IPS DF 6.9 (cell line): ENCODE measurements at regions not wholly inside any gene's neighbourhood (a gene's known extent, or its start where the extent isn't known, plus 50 kb on each side); places are given as distances from the start of the nearest gene placed in this dataset.

Source experiments
- DNase-seq: peaks from one replicate; pipeline ENCODE4 v3.0.0-alpha.2; 2013; ENCODE audit warnings: low read depth, low spot score
- H3K27ac ChIP-seq: one replicate; pipeline ENCODE4 v1.5.1; 2013; ENCODE audit warnings: low read length, control low read depth
- H3K27me3 ChIP-seq: 2 replicates; pipeline ENCODE4 v1.6.1; 2013; ENCODE audit warnings: mild to moderate bottlenecking, low read length; ENCODE audit not compliant: control insufficient read depth, insufficient read depth
- H3K36me3 ChIP-seq: 2 replicates; pipeline ENCODE4 v1.6.1; 2013; ENCODE audit warnings: low read length; ENCODE audit not compliant: control insufficient read depth, insufficient read depth
- H3K4me1 ChIP-seq: 2 replicates; pipeline ENCODE4 v1.6.1; 2013; ENCODE audit warnings: low read length; ENCODE audit not compliant: control insufficient read depth, insufficient read depth
- H3K4me3 ChIP-seq: 2 replicates; pipeline ENCODE4 v1.5.1; 2013; ENCODE audit warnings: mild to moderate bottlenecking, low read length
- H3K9me3 ChIP-seq: 2 replicates; pipeline ENCODE4 v1.6.1; 2013; ENCODE audit warnings: low read length, inconsistent platforms; ENCODE audit not compliant: control insufficient read depth, insufficient read depth
- WGBS: extraction: QIAGEN DNeasy Blood & Tissue Kit; methylation state at CpG from one replicate; pipeline ENCODE4 v1.1.7; 2013; ENCODE audit warnings: mixed read lengths, missing lambda C conversion rate; ENCODE audit not compliant: insufficient read length, insufficient coverage; 5-methylcytosine and 5-hydroxymethylcytosine counted together

DNA sequence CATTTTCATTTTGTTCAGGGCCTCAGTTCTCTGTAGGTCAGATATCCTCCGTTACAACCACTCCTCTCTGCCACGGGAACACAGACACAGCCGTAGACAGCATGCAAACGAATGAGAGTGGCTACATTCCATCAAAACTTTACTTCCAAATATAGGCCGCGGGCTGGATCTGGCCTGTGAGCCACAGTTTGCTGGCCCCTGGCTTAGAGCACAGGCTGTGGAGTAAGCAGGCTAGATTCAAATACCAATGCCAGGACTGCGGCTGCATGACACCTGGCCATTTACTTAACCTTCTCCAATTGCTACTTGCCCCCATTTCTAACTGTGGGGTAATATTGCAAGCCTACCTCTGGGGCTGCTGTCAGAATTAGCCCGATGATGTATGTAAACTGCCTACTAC lies 325.8 kb upstream of the POU3F3 start:
- Histone ChIP-seq H3K27ac (no peak overlapping the region), H3K9me3 (no peaks in the 10 kb centered on the region), H3K27me3 (no peaks in the 10 kb centered on the region), H3K4me3 (no peak overlapping the region), H3K36me3 (no peaks in the 10 kb centered on the region), H3K4me1 (no peaks in the 10 kb centered on the region)
- no CpG with 5 or more reads among the region's 8 CpGs for WGBS
- no peak for DNase-seq

DNA sequence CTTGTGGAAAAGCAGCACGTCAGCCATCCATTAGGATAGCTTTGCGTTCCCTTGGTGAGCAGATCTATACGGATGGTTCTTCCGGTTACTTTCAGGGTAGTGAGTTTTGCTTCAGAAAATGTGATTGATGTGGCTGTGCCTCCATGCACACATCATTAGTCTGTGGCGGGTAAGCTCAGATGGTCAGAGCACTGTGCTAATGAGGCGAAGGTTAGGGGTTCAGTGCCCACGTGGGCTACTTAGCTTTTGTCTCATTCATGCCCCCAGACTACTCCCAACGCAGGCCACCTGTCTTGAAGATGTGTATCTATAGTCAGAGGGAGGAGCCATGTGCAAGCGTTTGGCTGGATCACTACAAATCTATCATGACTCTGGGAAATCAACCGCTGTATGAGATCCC lies 322.8 kb upstream of the POU3F3 start:
- no peaks in the 10 kb centered on the region for H3K9me3 ChIP-seq
- no peak overlapping the region for H3K27ac ChIP-seq
- no peaks in the 10 kb centered on the region for H3K27me3 ChIP-seq
- H3K4me3 ChIP-seq: no peak overlapping the region
- no peaks in the 10 kb centered on the region for H3K36me3 ChIP-seq
- no peaks in the 10 kb centered on the region for H3K4me1 ChIP-seq
- no CpG with 5 or more reads among the region's 10 CpGs for WGBS
- DNase-seq: no peak

DNA sequence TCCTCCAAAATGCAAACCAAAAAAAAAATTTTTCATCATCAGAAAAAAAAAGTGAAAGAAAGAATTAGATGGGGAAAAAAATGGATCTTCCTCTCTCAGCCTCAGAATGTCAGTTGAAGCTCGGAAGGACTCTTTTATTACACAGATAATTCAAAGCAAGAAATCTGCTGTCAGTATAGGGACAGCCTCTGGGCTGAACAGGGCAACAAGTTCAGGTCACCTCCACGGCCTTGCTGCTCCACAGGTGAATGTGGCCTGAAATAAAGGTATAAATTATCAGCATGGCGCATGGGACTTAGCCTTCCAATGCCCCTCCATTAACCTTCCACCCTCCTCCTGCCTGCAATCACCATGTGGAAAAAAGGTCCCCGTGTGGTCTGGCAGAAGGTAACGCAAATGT lies 316.8 kb upstream of the POU3F3 start:
- H3K9me3 ChIP-seq: no peaks in the 10 kb centered on the region
- no peaks in the 10 kb centered on the region for H3K36me3 ChIP-seq
- DNase-seq: no peak
- no peaks in the 10 kb centered on the region for H3K4me1 ChIP-seq
- WGBS: no CpG with 5 or more reads among the region's 5 CpGs
- no peak overlapping the region for H3K4me3 ChIP-seq
- no peaks in the 10 kb centered on the region for H3K27me3 ChIP-seq
- H3K27ac ChIP-seq: no peak overlapping the region

DNA sequence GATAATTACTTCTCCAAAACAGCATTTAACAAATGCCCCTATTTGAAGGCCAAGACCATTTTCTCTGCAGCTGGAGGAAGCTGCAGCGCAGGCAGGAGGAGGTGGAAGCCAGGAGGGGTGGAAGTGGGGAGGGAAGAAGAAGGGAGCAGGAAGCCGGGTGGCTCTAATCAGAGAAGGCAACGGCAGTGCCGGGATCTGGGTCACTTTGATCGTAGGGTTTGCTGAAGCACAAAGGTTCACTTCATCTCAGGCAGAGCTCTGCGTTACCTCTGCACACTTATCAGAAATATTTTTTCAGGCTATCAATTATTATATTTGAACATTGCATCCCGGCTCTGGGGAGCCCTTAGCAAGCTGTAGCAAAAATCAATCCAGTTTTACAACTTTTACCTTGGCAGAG lies 315.8 kb upstream of the POU3F3 start:
- no peak overlapping the region for H3K27ac ChIP-seq
- no CpG with 5 or more reads among the region's 7 CpGs for WGBS
- no peaks in the 10 kb centered on the region for H3K27me3 ChIP-seq
- no peaks in the 10 kb centered on the region for H3K9me3 ChIP-seq
- H3K4me3 ChIP-seq: no peak overlapping the region
- no peaks in the 10 kb centered on the region for H3K36me3 ChIP-seq
- no peaks in the 10 kb centered on the region for H3K4me1 ChIP-seq
- DNase-seq: no peak

DNA sequence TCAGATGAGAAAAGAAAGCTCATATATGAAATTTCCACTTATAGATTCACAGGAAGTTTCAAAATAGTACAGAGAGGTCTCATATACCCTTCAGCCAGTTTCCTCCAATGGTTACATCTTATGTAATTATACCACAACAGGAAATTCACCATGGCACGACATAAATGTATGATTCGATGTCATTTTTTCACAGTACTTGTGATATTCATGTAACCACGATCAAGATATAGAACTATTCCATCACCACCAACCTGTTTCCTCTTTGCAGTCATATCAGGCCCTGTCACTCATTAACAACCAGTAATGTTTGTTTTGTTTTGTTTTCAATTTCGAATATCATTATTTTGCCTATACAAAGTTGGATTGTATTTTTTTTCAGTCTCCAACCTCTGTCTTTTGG lies 314.3 kb upstream of the POU3F3 start:
- no peak for DNase-seq
- Histone ChIP-seq H3K27me3 (no peaks in the 10 kb centered on the region), H3K4me3 (no peak overlapping the region), H3K36me3 (no peaks in the 10 kb centered on the region), H3K27ac (no peak overlapping the region), H3K9me3 (no peaks in the 10 kb centered on the region), H3K4me1 (no peaks in the 10 kb centered on the region)
- no CpG with 5 or more reads among the region's 4 CpGs for WGBS

DNA sequence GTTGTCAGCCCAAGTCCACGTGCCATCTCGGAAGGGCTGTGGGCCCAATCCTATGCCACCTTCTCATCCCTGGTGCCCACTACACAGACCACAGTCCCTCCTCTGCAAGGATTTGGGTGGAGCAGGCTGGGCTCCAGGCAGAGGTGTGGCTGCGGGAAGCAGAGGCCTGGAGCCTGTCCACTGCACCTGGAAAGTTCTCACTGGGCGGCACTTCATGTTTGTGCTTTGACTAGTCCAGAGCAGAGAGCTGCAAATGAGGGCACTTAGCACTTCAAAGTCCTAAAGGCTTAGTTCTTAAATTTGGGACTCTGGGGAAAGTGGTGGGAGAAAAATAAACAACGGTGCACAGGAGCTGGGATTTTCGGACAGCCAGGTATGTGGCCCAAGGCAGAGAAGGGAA lies 308.9 kb upstream of the POU3F3 start:
- H3K9me3 ChIP-seq: no peaks in the 10 kb centered on the region
- H3K36me3 ChIP-seq: no peaks in the 10 kb centered on the region
- no peak for DNase-seq
- H3K4me3 ChIP-seq: no peak overlapping the region
- no peaks in the 10 kb centered on the region for H3K27me3 ChIP-seq
- no peaks in the 10 kb centered on the region for H3K4me1 ChIP-seq
- WGBS: no CpG with 5 or more reads among the region's 6 CpGs
- H3K27ac ChIP-seq: no peak overlapping the region

DNA sequence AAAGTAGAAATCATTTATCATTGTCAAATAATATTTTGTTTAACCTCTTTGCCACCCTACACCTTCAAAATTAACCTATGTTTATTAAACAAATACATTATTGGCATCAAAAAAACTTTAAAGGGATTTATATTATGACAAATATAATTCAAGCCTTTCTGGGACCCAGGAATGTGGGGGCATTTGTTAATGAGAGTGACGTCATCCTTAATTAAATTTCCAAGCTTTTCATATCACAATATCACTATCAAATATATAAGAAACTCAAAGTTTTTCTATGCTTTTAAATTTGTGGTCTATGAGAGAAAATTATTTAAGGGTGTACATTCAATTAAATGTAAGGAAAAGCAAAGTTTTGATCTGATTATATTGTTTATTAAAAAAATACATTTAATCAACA lies 307.4 kb upstream of the POU3F3 start:
- Histone ChIP-seq H3K27ac (no peak overlapping the region), H3K36me3 (no peaks in the 10 kb centered on the region), H3K4me3 (no peak overlapping the region), H3K27me3 (no peaks in the 10 kb centered on the region), H3K9me3 (no peaks in the 10 kb centered on the region), H3K4me1 (no peaks in the 10 kb centered on the region)
- no peak for DNase-seq
- WGBS: no CpG with 5 or more reads among the region's 1 CpG

DNA sequence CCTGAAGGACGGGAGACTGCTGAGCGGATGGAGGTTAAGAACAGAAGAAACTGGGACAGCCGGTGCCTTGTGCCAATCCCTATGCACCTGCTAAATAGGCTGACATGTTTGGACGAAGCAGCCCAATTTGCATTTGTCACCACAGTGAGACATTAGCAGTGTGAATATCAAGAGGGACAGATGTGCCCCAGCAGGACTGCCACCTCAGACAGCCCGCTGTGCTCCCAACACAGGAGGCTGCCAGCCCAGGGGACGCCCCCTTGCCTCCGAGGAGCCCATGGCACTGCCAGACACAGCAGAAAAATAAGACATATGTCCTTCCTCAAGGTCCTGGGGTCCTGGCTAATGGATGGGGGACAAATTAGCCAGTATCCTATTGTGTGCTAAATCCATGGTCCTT lies 306.7 kb upstream of the POU3F3 start:
- no peak overlapping the region for H3K27ac ChIP-seq
- H3K27me3 ChIP-seq: no peaks in the 10 kb centered on the region
- H3K4me1 ChIP-seq: no peaks in the 10 kb centered on the region
- no peaks in the 10 kb centered on the region for H3K36me3 ChIP-seq
- no CpG with 5 or more reads among the region's 7 CpGs for WGBS
- H3K4me3 ChIP-seq: no peak overlapping the region
- no peak for DNase-seq
- no peaks in the 10 kb centered on the region for H3K9me3 ChIP-seq

DNA sequence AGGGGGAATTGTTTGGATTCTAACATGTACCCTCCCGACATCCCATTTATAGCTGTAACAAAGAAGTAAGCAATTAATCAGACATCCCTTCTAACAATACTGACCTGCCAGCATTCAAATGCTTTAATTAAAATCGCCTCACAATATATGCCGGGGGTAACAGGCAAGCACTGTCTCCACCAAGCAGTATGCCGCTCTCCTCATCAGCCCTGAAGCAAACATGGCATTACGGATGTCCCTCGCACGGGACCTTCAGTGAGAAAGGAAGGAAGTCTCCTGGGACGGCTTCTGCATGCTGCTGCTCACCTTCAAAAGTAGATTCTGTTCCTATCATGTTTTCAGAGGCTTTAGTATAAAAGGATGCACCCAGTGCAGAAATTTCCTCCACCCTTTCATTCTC lies 292.7 kb upstream of the POU3F3 start:
- Histone ChIP-seq H3K27me3 (no peaks in the 10 kb centered on the region), H3K36me3 (no peaks in the 10 kb centered on the region), H3K27ac (no peak overlapping the region), H3K9me3 (no peaks in the 10 kb centered on the region), H3K4me3 (no peak overlapping the region), H3K4me1 (no peaks in the 10 kb centered on the region)
- DNase-seq: no peak
- WGBS: no CpG with 5 or more reads among the region's 8 CpGs

DNA sequence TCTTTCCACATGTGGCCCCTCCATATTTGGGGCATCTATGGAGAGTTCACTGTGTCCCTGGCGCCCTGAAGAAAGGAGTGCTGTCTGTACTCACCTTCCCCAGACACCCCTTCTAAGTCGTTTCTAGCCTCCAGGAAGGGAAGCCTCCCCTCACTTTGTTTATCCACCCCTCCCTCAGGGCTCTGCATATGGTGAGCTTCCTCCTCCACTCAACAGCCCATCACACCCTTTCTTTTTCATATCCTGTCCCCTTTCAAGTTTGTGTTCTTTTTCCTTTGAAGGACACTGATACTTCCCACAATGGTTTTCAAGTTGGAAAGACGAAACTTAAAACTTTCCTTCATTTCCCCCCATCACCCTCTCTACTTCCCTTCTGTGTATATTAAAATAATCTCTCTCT lies 291.4 kb upstream of the POU3F3 start:
- H3K27ac ChIP-seq: no peak overlapping the region
- H3K27me3 ChIP-seq: no peaks in the 10 kb centered on the region
- no peak for DNase-seq
- H3K36me3 ChIP-seq: no peaks in the 10 kb centered on the region
- H3K4me1 ChIP-seq: no peaks in the 10 kb centered on the region
- no peaks in the 10 kb centered on the region for H3K9me3 ChIP-seq
- WGBS: no CpG with 5 or more reads among the region's 3 CpGs
- no peak overlapping the region for H3K4me3 ChIP-seq

DNA sequence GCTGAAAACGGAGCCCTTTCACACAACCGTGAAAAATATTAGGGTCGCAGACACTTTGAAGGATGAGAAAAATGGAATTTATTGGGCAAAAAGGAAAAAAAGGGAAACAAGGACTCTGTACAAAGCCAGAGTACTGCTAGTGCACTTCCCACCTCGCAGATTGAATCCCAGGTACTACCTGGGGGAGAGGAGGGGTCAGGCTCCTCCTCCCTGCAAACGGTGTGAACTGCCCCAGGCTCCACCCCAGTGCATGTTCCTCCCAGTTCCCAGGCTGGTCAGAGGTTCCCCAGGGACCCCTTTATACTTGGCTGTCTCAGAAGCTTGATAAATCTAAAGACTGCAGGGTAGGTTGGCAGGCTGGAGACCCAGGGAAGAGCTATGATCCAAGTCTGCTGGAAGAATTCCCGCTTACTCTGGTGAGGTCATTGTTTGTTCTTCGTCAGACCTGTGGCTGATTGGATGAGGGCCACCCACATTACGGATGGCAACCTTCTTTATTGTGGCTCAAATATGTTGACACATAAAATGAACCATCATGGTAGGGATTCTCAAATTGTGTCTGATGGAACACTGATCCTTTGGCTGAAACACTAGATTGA lies 290.4 kb upstream of the POU3F3 start:
- H3K27me3 ChIP-seq: no peaks in the 10 kb centered on the region
- no CpG with 5 or more reads among the region's 8 CpGs for WGBS
- no peak for DNase-seq

More for the DNA sequence above, 290.4 kb upstream of the POU3F3 start:
- Histone ChIP-seq H3K27ac (no peak overlapping the region), H3K36me3 (no peaks in the 10 kb centered on the region), H3K4me1 (no peaks in the 10 kb centered on the region), H3K4me3 (no peak overlapping the region), H3K9me3 (no peaks in the 10 kb centered on the region)
